HG02884 (cell line): ENCODE measurements at regions not wholly inside any gene's neighbourhood (a gene's known extent, or its start where the extent isn't known, plus 50 kb on each side); places are given as distances from the start of the nearest gene placed in this dataset.

Experiments
- ATAC-seq: cut with Tn5 transposase; IDR thresholded peaks from one replicate; pipeline ENCODE4 v1.9.1; 2021; ENCODE audit warnings: mild to moderate bottlenecking, moderate library complexity; ENCODE audit not compliant: unreplicated experiment

DNA sequence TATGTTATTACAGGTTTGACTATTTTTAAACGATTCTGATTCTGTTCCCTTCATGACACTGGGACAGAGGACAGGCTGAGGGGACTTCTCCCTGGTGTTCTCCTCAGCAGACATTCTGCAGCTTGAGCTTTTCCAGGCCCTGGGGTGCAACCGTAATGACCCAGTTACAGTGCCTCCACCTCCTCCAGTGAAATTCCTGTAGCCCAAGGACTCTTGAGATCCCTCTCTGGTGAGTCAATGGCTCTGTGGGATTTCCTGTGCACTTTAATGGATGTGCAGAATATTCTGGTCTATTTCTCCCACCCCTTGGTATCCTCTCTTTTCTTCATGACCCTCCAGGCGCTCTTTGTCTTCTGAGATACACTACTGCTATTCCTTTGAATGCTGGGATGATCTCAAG is 319.3 kb downstream of the INHBA start:
- ATAC-seq = no peak

GRCh38 chr7:41378156-41378555 is 324.7 kb downstream of the INHBA start:
- ATAC-seq = no peak

- ATAC-seq = no peak
These were observed 327.3 kb downstream of the INHBA start for GRCh38 chr7:41375582-41375981.

DNA sequence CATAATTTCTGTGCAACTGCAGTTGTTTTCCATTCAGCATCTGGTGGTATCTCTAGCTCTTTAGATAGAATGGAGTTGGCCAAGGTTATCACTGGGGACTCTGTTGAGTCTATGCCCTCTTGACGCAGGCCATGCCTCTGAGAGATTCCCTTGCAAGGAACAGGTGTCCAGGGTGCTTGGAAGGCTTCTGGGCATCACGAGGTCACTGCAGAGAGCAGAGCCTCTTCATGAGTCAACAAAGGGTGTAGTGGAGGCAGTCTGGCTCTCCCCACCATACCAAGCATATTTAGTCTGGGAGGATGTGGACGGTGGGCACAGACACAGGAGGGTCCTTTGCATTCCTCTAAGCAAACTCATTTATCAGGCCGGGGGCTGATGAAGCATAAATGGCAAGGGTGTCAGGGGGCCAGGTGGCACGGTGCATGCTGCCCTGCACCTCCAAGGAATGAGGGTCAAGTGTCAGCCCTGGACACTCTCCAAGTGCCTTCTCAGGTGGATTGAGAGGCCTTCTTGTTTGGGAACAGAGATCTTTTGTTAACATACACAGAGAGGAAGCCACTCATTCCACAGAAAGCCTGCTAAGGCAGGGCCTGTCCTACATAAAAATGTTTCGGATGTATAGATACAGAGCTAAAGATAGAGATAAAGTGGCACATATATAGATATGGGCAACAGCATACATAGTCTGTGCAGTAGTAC is 328.6 kb downstream of the INHBA start:
- ATAC-seq = no peak

DNA sequence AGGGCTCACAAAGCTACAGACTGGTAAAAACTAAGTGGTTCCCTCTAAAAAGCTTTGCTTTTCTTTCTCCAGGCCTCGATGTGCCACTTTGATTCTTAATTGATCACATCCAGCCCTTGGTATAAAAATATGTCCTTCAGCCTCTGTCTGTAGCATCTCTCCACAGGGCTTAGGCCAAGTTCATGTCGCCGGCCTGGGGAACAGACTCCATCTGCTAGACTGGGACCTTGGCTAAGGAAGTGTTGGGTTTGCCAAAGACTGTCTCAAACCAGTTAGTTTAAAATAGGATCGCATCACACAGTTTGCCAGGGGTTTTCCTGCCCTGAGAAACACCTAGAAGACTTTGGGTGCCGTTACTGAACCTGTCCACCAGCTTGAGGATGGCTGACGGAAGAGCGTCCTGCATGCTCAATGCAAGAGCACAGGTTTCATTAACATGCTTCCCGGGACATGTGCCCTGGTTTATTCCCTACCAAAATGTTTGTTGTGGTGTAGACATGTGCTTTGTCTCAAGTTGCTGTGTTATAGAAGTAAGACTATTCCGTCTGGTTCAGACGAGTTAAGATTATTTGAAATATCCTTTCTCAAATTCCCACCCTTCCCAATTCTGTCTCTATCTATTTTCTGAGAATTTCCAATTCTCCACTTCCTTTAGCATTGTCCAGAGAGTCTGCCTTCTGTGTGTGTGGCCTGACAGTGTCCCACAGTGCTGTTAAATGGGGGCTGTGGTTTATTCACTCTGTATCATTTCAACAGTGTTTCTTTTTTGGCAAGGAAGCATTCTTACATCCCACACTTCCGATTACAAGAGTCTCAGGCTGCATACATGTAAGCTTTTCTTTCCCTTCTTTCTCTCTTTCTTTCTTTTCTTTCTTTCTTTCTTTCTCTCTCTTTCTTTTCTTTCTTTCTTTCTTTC is 334.7 kb downstream of the INHBA start:
- no peak for ATAC-seq

DNA sequence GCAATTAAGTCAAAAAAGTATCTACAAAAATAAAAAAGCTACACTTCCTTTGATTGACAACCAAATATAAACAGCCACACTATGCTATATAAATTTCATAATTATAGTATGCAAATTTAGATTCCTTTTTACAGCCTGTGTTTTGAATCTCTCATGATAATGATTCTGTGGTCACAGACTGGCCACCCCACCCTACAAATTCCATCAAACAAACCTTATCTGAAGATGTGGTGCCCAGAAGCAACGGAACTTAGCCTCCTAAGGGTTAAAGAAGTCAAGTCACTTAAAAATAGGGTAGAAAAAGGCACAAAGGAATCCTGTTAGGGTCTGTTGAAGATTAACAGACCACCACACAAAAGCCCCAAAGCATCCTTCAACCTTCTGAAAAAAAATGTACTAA is 351.8 kb downstream of the INHBA start:
- no peak for ATAC-seq

DNA sequence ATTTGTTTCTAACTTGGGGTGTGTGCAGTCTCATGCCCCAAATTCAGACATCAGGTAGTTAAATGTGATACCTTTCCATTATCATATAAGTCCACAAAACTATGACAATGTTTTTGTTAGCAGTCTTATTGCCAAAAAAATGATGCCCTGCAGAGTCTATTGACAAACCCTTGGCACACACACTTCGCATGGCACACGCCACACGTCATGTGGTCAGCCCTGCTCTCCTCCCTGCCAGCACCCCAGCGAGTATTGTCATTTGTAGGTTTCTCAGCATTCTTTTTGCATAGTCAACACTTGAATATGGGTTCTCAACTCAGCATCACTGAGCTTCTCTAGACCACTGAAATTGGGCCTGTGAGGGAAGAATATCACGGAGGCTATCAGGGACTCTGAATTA is 356.0 kb downstream of the INHBA start:
- no peak for ATAC-seq

DNA sequence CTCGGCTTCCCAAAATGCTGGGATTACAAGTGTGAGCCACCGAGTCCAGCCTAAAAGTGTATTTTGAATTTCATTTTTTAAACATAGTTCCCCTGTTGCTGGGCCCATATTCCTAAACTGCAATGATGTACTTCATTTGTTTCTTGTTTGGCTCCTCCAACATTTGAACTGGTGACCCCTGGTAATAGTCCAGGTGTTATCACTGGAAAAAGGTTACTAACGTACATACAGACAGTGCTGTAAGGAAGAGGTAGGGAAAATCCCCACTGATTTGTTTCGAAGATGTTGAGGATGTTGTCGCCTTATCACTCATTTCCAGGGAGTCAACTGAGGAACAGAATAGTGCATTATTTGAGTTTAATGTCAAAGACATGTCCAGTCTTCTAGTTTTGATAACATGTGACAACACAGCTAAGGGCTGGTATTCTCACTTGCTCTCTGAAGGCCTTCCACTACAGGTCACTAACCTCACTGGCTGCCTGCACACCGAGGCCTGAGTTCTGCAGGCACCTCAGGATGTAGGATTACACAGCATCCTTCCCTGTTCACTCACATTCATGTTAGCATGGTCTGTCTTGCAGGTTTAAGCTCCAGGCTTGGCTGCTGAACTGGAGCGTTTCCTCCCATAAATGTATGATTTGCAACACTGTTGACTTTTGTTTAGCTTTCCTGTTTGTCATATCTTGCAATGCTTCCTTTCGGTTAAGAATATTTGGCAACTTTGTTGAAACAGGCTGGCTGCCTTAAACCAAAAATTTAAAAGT is 362.8 kb downstream of the INHBA start:
- ATAC-seq = no peak

DNA sequence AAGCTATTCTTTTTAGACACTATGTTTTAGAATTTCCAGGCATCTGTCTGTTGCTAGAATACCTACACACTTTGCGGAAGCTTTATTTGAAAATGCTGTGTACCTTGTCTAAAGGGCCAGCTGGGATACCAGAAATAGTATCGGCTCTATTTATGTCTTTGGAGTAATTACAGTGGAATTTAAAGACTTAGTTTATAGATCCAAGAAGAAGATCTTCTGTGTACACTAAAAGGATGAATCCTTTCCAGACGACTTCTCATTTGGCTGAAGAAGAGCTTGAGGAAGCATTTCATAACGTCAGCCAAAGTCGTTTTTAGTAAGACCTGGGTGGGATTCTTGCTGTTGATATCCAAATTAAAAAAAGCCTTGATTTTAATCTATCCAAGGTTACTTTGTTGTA is 365.9 kb downstream of the INHBA start:
- ATAC-seq = no peak

GRCh38 chr7:41336455-41336952 is 366.4 kb downstream of the INHBA start:
- ATAC-seq = no peak

GRCh38 chr7:41334071-41334862 is 368.6 kb downstream of the INHBA start:
- no peak for ATAC-seq

GRCh38 chr7:41333511-41333910 is 369.4 kb downstream of the INHBA start:
- ATAC-seq = no peak

GRCh38 chr7:41331194-41331593 is 371.7 kb downstream of the INHBA start:
- ATAC-seq = no peak

DNA sequence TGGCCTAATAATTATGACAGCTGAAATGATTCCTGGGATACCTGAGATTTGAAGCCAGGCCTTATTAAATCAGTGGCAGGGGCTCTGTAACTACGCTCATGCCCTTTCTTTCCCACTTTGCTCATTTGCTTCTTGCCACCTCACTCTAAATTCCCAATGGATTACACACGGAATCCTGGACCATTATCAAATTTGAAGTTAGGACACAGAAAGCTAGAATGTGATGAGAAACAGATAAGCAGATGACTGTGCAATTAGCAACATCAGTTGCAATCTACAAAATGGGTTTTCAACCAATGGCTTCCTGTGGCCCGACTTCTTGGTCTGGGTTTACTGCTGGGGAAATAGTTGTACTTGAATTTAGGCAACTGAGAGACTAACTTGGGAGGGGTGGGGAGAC is 374.3 kb downstream of the INHBA start:
- ATAC-seq = no peak

GRCh38 chr7:41328131-41328530 is 374.8 kb downstream of the INHBA start:
- no peak for ATAC-seq

DNA sequence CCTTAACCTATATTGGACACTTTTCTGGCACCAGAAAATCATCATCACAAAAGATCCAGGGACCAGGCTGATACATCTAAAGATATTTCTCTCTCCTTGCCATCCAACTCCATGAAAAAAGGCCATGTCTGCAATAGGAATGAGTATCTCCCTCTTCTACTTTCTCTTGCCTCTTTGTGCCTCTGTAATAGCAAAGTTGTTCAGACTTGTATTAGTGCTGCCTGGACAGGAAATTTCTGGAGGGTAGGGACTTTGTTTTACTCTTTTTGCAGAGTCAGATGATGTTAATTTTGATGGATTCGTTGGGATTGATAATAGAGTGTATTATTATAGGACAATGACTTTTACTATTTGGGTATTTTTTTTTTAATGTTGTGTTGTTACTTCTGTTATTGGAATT is 376.3 kb downstream of the INHBA start:
- ATAC-seq = no peak

DNA sequence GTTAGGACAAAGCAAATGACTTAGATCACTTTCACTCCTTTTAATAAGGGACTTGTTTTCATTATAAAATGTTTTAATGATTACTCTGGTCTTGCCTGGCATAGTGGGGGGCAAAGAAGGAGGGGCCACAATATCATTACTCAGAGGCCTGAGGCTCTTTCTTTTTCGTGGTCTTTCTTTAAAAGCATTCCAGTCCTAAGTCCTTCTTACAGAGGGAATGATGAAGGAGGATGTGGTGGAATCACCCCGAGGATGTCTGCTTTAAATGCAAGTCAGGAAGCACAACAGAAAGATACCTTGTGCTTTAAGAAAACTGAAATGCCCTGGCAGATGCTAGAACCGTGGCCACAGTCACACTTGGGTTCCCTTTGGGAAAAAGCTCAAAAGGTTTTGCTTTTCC is 379.1 kb downstream of the INHBA start:
- no peak for ATAC-seq

- no peak for ATAC-seq
These were observed 383.3 kb downstream of the INHBA start for GRCh38 chr7:41319581-41319980.

DNA sequence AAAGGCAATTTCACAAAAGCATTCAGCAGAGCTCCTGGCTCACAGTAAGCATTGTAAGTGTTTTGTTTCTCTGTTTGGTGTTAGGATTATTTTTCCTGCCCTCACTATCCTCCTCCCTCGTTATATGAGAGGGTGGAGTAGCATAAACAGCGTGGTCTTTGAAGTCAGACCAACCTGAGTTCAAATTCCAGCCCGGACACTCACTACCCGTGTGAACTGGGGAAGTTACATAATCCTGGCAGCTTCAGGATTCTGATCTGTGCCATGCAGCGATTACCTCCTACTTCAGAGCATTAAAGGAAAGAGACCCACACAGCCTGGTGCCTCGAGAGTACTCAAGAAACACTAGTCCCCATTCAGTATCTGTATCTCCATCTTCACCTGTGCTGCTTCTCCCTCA is 386.5 kb downstream of the INHBA start:
- no peak for ATAC-seq

DNA sequence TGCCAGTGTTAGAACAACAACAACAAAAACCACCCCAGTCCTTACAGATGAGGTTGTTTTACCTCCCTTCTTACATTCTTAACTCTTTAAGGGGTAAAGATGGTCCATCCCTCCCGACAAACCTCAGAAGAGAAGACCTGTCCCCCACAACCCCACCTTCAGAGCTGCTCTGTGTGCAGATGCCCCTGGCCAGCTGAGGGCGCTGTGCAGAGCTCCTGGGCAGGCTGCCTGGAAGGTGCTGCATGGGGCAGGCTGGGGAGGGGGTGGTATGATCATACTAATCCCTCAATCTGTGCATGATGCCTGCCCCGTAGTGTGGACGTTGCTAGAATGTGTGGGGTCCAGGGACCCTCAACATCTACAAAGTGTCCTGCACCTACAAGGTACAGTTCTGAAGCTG is 387.1 kb downstream of the INHBA start:
- ATAC-seq = no peak

GRCh38 chr7:41313171-41313570 is 389.7 kb downstream of the INHBA start:
- ATAC-seq = no peak
